HUES64 (cell line): ENCODE measurements at regions not wholly inside any gene's neighbourhood (a gene's known extent, or its start where the extent isn't known, plus 50 kb on each side); places are given as distances from the start of the nearest gene placed in this dataset.

Source experiments
- H3K27ac ChIP-seq: 2 replicates; pipeline ENCODE4 v1.7.0; 2013; ENCODE audit warnings: low read depth, low read length, inconsistent platforms
- H3K27me3 ChIP-seq: 2 replicates; pipeline ENCODE4 v1.6.1; 2013; ENCODE audit warnings: mild to moderate bottlenecking, low read length; ENCODE audit not compliant: insufficient read depth
- H3K36me3 ChIP-seq: 2 replicates; pipeline ENCODE4 v1.6.1; 2013; ENCODE audit warnings: mild to moderate bottlenecking, low read length; ENCODE audit not compliant: insufficient read depth
- H3K4me1 ChIP-seq: 2 replicates; pipeline ENCODE4 v1.6.1; 2013; ENCODE audit warnings: mild to moderate bottlenecking, low read length, moderate library complexity; ENCODE audit not compliant: insufficient read depth
- H3K4me3 ChIP-seq: 2 replicates; pipeline ENCODE4 v1.5.1; 2013; ENCODE audit warnings: mild to moderate bottlenecking, low read length, moderate library complexity
- H3K9ac ChIP-seq: 2 replicates; pipeline ENCODE4 v1.6.1; 2013; ENCODE audit warnings: mild to moderate bottlenecking, low read depth, low read length
- H3K9me3 ChIP-seq: 2 replicates; pipeline ENCODE4 v1.6.1; 2013; ENCODE audit warnings: low read depth, low read length; ENCODE audit not compliant: insufficient read depth
- WGBS: fragments of 150-250, 120-280 bp; methylation state at CpG from one replicate; pipeline ENCODE4 v1.1.7; 2013; ENCODE audit warnings: missing lambda C conversion rate; 5-methylcytosine and 5-hydroxymethylcytosine counted together

DNA sequence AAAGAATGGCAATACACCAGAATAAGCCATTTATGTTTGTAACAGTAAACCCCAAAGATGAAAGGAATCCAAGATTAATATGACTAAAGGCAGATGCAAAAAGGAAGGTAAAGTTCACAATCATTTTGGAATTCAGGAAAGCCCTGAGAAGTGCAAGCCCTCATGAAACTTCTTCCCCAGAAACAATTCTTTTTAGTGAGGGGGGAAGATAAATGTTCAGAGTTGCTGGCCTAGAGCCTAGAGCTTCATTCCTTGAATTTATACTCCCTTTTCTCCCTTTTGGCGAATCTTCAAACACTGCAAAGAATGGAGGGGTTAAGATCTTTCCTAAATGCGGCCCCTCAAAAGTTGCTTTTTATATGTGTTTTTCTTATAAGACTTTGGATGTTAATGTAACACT lies 368.8 kb downstream of the MEIS1 start:
- WGBS = 85% methylated on average over 2 of the region's 2 CpGs
- H3K36me3 ChIP-seq = no peaks in the 10 kb centered on the region
- no peak overlapping the region for H3K4me3 ChIP-seq
- no peak overlapping the region for H3K9ac ChIP-seq
- no peak overlapping the region for H3K27ac ChIP-seq
- peaks cover 12% of the 10 kb centered on the region for H3K4me1 ChIP-seq
- no peaks in the 10 kb centered on the region for H3K9me3 ChIP-seq
- H3K27me3 ChIP-seq = no peaks in the 10 kb centered on the region

DNA sequence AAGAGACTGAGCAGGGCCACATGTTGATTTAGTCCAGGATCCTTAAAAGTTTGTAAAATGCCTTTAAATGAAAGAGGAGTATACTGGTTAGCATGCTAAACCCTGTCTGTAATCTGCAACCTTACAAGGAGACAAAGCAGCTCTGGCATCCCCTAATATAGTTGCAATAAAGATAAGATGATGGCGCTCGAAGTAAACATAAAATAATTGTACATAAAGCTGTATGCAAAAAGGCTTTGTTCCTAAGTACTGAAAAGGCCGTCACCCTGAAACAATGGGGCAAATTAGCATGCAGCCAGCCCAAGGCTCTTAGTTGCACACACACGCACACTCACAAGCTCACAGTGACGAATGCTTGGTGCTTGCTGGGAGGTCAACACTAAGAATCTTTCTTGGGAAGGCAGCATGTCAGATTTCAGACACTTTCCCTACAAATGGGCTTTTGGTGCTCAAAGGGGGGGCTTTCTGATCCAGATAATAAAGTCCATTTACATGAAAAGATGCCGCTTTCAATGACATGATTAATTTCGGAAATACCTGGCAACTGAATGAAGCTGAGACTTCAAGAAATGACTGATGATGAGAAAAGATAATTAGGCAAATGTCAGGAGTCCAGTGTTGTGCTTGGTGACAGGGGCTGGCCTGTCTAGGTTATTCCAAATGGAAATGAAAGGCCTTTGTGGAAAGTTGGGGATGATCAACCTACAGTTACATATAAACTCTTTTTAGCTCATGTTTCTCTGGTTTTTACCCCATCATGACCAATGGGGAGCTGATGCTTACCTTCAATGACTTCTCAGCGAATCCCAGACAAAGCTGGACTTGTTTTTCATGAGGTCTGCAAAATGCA lies 370.3 kb downstream of the MEIS1 start:
- H3K9me3 ChIP-seq = no peaks in the 10 kb centered on the region
- 78% methylated on average over 8 of the region's 8 CpGs for WGBS
- no peaks in the 10 kb centered on the region for H3K36me3 ChIP-seq
- no peak overlapping the region for H3K4me3 ChIP-seq
- no peak overlapping the region; the same call in 1 of the 2 replicates for H3K27ac ChIP-seq
- peaks cover 12% of the 10 kb centered on the region for H3K4me1 ChIP-seq
- H3K27me3 ChIP-seq = no peaks in the 10 kb centered on the region
- no peak overlapping the region for H3K9ac ChIP-seq

DNA sequence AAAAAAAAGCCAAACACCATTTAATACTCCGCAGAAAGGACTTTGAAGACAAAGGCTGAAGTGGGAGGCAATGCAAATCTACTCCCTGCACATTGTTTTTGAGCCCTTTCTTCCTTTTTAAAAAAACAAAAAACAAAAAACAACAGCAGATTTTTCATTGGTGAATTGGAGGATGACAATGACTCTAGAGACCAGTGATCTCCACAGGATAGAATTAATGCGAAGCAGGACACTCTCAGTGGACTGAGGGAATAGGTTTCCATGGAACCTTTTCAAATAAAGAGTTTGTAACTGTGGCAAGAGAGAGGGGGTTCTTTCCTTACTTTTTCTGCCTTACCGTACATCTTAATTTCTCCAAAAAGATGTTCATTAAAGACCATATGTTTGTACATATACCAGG lies 371.0 kb downstream of the MEIS1 start:
- H3K4me3 ChIP-seq = no peak overlapping the region
- no peaks in the 10 kb centered on the region for H3K27me3 ChIP-seq
- 71% methylated on average over 1 of the region's 3 CpGs for WGBS
- H3K4me1 ChIP-seq = peaks cover 12% of the 10 kb centered on the region
- H3K9me3 ChIP-seq = no peaks in the 10 kb centered on the region
- no peak overlapping the region; the same call in 1 of the 2 replicates for H3K27ac ChIP-seq
- H3K36me3 ChIP-seq = no peaks in the 10 kb centered on the region
- H3K9ac ChIP-seq = no peak overlapping the region

DNA sequence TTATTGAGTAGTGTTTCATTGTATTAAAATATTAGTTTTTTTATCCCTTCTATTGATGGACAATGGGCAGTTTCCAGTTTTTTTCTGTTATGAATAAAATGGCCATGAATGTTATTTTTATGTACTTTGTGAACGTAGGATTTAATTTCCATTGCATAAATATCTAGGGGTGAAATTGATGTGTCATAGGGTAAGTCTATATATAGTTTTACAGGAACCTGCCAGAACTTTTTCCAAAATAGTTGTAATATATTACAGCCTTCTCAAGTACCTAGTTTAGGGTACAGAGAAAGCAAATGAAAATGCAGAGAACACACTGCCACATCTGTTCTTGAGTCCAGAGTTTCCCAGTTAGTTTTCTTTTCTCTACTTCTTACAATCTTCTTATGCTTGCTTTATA lies 378.6 kb downstream of the MEIS1 start:
- WGBS = 82% methylated on average over 1 of the region's 1 CpG
- Histone ChIP-seq H3K4me1 (no peaks in the 10 kb centered on the region), H3K9ac (no peak overlapping the region), H3K27ac (no peak overlapping the region), H3K36me3 (no peaks in the 10 kb centered on the region), H3K4me3 (no peak overlapping the region), H3K27me3 (no peaks in the 10 kb centered on the region), H3K9me3 (peaks cover 4% of the 10 kb centered on the region; the same call in 1 of the 2 replicates)

DNA sequence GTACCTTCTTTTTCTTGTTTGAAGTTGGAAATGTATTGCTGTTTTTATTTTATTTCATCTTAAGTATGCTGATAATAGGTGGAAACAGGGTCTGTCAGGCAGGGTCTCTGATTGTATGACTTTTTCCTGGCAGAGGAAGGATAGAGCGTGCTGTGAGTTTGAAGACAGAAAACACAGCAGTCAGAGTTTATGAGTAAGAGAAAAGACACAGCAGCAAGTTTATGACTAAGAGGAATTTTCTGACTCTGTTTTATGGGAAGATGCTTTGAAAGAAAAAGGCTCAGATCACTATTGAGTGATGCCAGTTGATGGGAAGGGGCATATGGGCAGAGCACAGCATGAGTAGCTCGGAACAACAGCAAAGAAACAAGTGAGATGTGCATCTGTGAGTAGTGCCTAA lies 379.1 kb downstream of the MEIS1 start:
- Histone ChIP-seq H3K9ac (no peak overlapping the region), H3K9me3 (peaks cover 7% of the 10 kb centered on the region; the same call in 1 of the 2 replicates), H3K27me3 (no peaks in the 10 kb centered on the region), H3K4me3 (no peak overlapping the region), H3K4me1 (no peaks in the 10 kb centered on the region), H3K27ac (no peak overlapping the region), H3K36me3 (no peaks in the 10 kb centered on the region)
- WGBS = 70% methylated on average over 2 of the region's 2 CpGs

DNA sequence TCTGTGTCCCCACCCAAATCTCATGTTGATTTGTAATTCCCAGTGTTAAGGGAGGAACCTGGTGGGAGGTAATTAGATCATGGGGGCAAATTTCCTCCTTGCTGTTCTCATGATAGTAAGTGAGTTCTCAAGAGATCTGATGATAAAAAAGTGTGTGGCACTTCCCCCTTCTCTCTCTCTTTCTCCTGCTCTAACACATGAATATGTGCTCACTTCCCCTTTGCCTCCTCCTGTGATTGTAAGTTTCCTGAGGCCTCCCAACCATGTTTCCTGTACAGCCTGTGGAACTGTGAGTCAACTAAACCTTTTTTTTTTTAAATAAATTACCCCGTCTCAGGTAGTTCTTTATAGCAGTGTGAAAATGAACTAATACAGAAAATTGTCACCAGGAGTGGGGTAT lies 380.0 kb downstream of the MEIS1 start:
- Histone ChIP-seq H3K4me1 (no peaks in the 10 kb centered on the region), H3K4me3 (no peak overlapping the region), H3K27ac (no peak overlapping the region), H3K9me3 (peaks cover 7% of the 10 kb centered on the region; the same call in 1 of the 2 replicates), H3K27me3 (no peaks in the 10 kb centered on the region), H3K9ac (no peak overlapping the region), H3K36me3 (no peaks in the 10 kb centered on the region)
- WGBS = 86% methylated on average over 1 of the region's 1 CpG

DNA sequence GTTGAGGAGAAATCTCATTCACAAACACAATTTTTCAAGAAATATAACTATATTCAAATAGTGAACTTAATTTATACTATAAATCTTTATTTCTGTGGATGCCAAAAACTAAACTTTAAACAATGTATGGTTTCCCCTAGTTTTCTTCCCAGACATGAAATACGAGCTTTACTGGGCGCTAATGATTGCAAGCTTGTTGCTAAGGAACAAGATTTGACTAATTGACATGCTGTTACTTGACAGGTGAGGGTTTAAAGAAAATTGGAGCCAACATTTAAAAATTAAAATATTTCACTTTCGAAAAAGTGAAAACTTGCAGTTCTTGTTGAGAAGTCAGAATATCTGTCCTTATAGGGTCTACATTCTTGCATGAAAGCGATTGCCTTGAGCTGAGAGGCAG lies 381.0 kb downstream of the MEIS1 start:
- Histone ChIP-seq H3K4me1 (no peaks in the 10 kb centered on the region), H3K9ac (no peak overlapping the region), H3K4me3 (no peak overlapping the region), H3K9me3 (peaks cover 7% of the 10 kb centered on the region; the same call in 1 of the 2 replicates), H3K27me3 (no peaks in the 10 kb centered on the region), H3K27ac (no peak overlapping the region), H3K36me3 (no peaks in the 10 kb centered on the region)
- WGBS = 93% methylated on average over 4 of the region's 4 CpGs

DNA sequence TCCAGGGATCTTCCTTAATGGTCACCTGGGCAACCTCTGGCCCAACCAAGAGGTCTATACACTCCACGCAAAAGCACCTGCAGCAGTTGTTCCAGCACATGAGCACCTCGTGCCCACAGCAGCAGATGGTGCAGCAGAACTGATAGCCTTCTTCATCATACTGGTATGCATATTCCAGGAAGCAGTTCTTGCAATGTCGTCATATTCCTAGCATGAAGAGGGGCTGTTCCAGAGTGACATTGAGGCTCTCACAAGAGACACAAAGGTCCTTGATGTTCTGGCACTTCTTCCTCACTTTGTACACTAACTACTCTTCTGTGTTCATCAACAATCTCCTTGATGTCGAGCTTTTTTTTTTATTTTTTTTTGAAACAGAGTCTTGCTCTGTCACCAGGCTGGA lies 386.2 kb downstream of the MEIS1 start:
- WGBS = 91% methylated on average over 4 of the region's 4 CpGs
- Histone ChIP-seq H3K9ac (no peak overlapping the region), H3K27ac (no peak overlapping the region), H3K27me3 (no peaks in the 10 kb centered on the region), H3K4me1 (no peaks in the 10 kb centered on the region), H3K9me3 (peaks cover 7% of the 10 kb centered on the region; the same call in 1 of the 2 replicates), H3K36me3 (no peaks in the 10 kb centered on the region), H3K4me3 (no peak overlapping the region)

DNA sequence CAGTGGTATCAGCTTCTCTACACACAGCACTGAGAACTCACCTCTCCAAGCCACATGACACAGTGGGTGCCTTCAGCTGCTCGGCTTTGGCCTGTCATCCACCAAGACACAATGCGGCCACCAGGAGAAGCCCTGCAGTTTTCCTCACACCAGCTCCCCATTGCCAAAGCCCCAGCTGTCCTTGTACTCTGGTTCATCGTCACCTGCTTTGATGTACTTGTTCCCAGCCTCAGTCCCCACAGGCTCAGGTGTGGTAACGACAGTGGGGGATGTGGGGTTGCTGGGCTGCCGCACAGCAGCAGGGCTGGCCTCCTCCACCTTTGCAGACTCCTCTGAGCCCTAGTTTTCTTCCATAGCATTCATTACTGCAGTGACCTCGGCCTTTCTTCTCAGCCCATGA lies 387.3 kb downstream of the MEIS1 start:
- Histone ChIP-seq H3K27ac (no peak overlapping the region), H3K27me3 (no peaks in the 10 kb centered on the region), H3K9me3 (peaks cover 7% of the 10 kb centered on the region; the same call in 1 of the 2 replicates), H3K4me3 (no peak overlapping the region), H3K9ac (no peak overlapping the region), H3K4me1 (no peaks in the 10 kb centered on the region), H3K36me3 (no peaks in the 10 kb centered on the region)
- WGBS = 94% methylated on average over 6 of the region's 6 CpGs

DNA sequence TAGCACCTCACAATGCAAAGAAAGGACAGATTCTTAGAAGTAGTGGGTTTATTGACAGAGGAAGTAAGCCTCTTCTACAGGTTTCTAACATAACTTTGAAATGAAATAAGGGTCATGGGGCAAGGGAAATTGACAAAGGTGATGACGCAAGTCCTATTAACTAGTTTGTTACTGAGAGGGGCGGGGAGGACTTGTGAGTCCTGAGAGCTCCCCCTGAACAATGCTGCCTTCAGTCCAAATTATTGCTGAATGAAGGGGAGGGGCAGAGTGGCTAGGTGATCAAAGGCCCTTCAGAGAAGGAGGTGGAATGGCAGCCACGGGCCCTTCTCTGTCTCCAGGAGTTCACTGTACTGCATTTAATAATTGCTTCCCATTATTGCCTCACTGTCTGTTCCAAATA lies 390.0 kb downstream of the MEIS1 start:
- 83% methylated on average over 3 of the region's 3 CpGs for WGBS
- no peak overlapping the region for H3K9ac ChIP-seq
- H3K9me3 ChIP-seq = no peaks in the 10 kb centered on the region
- no peaks in the 10 kb centered on the region for H3K4me1 ChIP-seq
- H3K27ac ChIP-seq = no peak overlapping the region
- H3K36me3 ChIP-seq = no peaks in the 10 kb centered on the region
- no peak overlapping the region for H3K4me3 ChIP-seq
- no peaks in the 10 kb centered on the region for H3K27me3 ChIP-seq

DNA sequence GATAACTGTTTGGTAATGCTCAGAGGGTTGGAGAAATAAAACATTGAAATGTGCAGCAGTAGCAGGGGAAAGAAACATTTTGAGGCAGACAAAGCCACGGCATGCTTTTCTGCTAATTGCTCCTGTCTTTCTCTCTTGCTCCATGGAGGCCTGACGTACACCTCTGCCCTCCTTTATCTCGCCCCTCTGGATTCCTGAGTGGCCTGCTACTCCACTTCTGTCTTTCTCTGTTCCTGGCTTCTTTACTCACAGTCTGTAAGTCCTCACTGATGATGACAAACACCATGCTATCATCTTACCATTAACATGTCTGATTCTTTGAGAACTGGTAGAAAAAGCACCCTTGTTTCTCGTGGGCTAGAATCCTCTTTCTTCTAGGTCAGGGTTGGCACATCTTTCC lies 392.9 kb downstream of the MEIS1 start:
- 86% methylated on average over 4 of the region's 4 CpGs for WGBS
- Histone ChIP-seq H3K9ac (no peak overlapping the region), H3K4me3 (no peak overlapping the region), H3K27ac (no peak overlapping the region), H3K4me1 (no peaks in the 10 kb centered on the region), H3K27me3 (no peaks in the 10 kb centered on the region), H3K9me3 (no peaks in the 10 kb centered on the region), H3K36me3 (no peaks in the 10 kb centered on the region)
